ENCODE measurements at regions not wholly inside any gene's neighbourhood (a gene's known extent, or its start where the extent isn't known, plus 50 kb on each side); places are given as distances from the start of the nearest gene placed in this dataset.
"Not testable (repeated sequence)": the region's sequence is repeated elsewhere in the genome, so short reads cannot be mapped to it uniquely, and the experiment has no call there.

GRCh38 chr2:184030989-184031388 is 567.3 kb upstream of the ZNF804A start:
- no peak for DNase-seq

GRCh38 chr2:184031402-184032147 is 566.8 kb upstream of the ZNF804A start:
- DNase-seq: no peak

GRCh38 chr2:184032983-184033382 is 565.3 kb upstream of the ZNF804A start:
- DNase-seq: no peak

- DNase-seq: no peak
Measured at GRCh38 chr2:184037273-184037672, 561.1 kb upstream of the ZNF804A start.

- no peak for DNase-seq
Measured at GRCh38 chr2:184039493-184039892, 558.8 kb upstream of the ZNF804A start.

- no peak for DNase-seq
Measured at GRCh38 chr2:184040230-184040629, 558.1 kb upstream of the ZNF804A start.

- DNase-seq: no peak
Measured at GRCh38 chr2:184041077-184041476, 557.3 kb upstream of the ZNF804A start.

- no peak for DNase-seq
Measured at GRCh38 chr2:184041777-184042176, 556.6 kb upstream of the ZNF804A start.

- DNase-seq: no peak
Measured at GRCh38 chr2:184047536-184047935, 550.8 kb upstream of the ZNF804A start.

GRCh38 chr2:184049566-184049965 is 548.8 kb upstream of the ZNF804A start:
- no peak for DNase-seq

GRCh38 chr2:184053326-184053725 is 545.0 kb upstream of the ZNF804A start:
- DNase-seq: no peak

GRCh38 chr2:184054419-184054818 is 543.9 kb upstream of the ZNF804A start:
- DNase-seq: not testable (repeated sequence)

GRCh38 chr2:184057910-184058309 is 540.4 kb upstream of the ZNF804A start:
- DNase-seq: no peak

GRCh38 chr2:184060268-184060667 is 538.1 kb upstream of the ZNF804A start:
- DNase-seq: not testable (repeated sequence)

- no peak for DNase-seq
Measured at GRCh38 chr2:184067502-184067901, 530.8 kb upstream of the ZNF804A start.

GRCh38 chr2:184072470-184072869 is 525.9 kb upstream of the ZNF804A start:
- no peak for DNase-seq

- DNase-seq: no peak
Measured at GRCh38 chr2:184078496-184078895, 519.8 kb upstream of the ZNF804A start.

GRCh38 chr2:184091456-184091855 is 506.9 kb upstream of the ZNF804A start:
- no peak for DNase-seq

- no peak for DNase-seq
Measured at GRCh38 chr2:184113696-184114403, 484.5 kb upstream of the ZNF804A start.

- no peak for DNase-seq
Measured at GRCh38 chr2:184114439-184114838, 483.9 kb upstream of the ZNF804A start.

GRCh38 chr2:184119989-184120800 is 478.1 kb upstream of the ZNF804A start:
- no peak for DNase-seq

- DNase-seq: no peak
Measured at GRCh38 chr2:184125867-184126266, 472.5 kb upstream of the ZNF804A start.

- DNase-seq: no peak
Measured at GRCh38 chr2:184129073-184129472, 469.3 kb upstream of the ZNF804A start.

- DNase-seq: no peak
Measured at GRCh38 chr2:184137955-184138354, 460.4 kb upstream of the ZNF804A start.

All from CD4-positive, alpha-beta T cell treated with Interleukin-4 for 1 hour (primary cell).